Erythroblast (primary cell): ENCODE measurements at regions not wholly inside any gene's neighbourhood (a gene's known extent, or its start where the extent isn't known, plus 50 kb on each side); places are given as distances from the start of the nearest gene placed in this dataset.

Experiments
- DNase-seq, 2 experiments: peaks; one replicate each; lab custom pipeline; 2025; lab: John Stamatoyannopoulos, UW
- GATA1 ChIP-seq: IDR thresholded peaks from 2 replicates; pipeline ENCODE4 v1.6.1; 2011; ENCODE audit warnings: low read depth, mild to moderate bottlenecking, control low read depth, low read length, moderate library complexity
- POLR2A ChIP-seq: IDR thresholded peaks from 2 replicates; pipeline ENCODE4 v1.6.1; 2011; ENCODE audit warnings: mild to moderate bottlenecking, low read length

DNA sequence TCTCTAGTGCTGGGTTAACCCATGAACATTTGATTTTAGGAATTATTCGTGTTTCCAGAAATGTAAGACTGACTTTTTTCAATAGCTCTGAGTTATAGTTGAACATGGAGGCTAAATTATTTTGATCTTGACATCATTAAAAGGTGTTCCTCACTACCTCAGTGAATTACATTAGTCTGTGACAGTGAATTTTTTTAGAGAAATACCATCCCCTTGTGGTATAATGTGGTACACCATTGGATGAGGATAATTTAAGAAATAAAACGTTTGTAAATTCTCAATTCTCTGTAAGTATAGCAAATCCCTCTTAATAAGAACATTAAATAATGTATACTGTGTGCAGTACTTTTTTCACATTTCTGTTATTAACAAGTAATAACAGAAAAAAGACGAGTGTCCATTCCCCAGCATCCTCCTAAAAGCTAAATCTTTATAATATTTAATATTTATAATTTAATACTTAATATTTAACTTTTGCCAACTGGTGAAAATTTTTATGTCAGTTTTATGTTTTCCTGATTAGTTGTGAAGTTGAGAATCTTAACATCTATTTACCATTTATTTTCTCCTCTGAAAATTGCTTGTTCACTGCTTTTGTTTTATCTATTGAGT, 70.3 kb upstream of the CWC22 start:
- TF ChIP-seq GATA1, result no peak
- TF ChIP-seq POLR2A, result no peak
- DNase-seq, result peak in 1 of 2 experiments; percentile 17

DNA sequence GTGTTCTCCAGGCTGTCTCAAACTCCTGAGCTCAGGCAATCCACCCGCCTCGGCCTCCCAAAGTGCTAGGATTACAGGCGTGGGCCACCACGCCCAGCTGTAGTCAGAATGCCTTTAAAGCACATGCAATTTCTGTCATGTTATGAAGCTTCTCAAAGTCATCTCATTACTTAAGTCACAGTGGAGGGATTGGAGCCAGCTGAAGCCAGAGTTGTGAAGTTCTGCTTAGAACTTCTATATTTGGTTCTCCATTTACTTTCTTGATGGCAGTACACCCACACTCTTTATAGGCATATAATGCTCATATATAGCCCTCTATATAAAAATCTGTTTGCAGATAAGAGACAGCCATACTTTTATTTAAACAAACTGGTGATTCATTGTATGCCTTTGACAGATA, 68.8 kb upstream of the CWC22 start:
- TF ChIP-seq GATA1, result no peak
- no peak for TF ChIP-seq POLR2A
- no peak for DNase-seq

DNA sequence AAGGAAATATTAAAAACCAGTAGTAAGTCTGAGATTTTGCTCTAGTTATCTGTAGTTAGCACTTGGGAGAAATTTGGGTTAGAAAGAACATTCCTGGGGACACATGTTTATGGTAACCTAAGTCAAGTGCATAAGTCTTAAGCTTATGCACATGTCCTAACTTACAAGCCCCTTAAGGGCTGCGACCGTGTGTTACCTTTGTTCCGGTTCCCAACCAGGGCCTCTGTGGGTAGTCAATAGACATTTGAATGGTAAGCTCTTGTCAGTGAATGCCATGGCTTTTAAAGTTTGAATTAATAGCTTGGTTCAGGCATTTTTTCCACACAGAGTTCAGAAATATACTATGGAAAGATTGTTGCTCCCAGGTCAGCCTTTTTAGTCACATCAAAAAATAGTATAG, 64.7 kb upstream of the CWC22 start:
- TF ChIP-seq POLR2A (no peak), GATA1 (no peak)
- DNase-seq, result no peak

DNA sequence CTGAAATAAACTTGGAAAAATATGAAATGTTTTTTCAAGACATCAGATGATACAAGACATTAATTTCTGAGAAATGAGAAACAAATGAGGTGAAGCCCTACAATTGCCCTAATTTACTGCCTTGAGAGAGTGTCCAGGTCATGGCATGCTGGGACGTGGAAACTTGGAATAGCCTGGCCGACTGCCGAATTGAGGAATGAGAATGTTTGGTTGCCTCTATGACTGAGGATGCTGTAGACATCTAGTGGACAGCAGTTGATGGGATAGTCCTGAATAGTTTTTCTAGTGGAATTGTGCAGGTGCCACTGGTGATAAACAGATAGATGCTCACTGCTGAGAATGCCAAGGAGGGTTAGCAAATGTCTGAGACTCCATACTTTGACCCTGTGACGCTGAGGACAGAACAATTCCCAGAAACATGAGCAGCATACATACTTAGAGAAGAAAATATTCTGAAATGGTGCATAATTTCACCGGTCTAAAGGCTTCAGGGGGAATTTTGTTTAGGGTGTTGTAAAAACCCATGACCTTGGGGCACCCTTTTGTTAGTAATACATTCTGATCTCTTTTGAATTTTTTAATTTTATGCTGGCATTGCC, 56.5 kb upstream of the CWC22 start:
- TF ChIP-seq GATA1, result no peak

DNA sequence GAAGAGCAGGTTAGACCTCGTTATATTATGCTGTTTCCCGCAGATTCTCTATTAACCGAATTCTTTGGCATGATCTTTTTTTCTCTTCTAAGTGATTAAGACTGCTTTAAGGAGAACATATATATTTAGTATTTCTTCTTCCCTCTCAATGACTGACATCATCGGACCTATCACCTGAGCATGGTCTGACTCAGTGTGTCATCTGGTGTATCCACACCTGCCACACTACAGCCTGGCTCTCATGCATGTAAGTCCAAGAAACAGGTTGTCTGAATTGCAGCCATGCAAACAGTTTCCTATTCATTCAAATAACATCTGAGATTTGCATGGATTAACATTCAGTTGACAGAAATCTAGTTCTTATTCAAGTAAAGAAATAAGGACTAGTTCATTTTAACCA, 55.1 kb upstream of the CWC22 start:
- no peak for TF ChIP-seq GATA1
- no peak for TF ChIP-seq POLR2A
- DNase-seq, result no peak

More for the DNA sequence above, 56.5 kb upstream of the CWC22 start:
- DNase-seq, result no peak

DNA sequence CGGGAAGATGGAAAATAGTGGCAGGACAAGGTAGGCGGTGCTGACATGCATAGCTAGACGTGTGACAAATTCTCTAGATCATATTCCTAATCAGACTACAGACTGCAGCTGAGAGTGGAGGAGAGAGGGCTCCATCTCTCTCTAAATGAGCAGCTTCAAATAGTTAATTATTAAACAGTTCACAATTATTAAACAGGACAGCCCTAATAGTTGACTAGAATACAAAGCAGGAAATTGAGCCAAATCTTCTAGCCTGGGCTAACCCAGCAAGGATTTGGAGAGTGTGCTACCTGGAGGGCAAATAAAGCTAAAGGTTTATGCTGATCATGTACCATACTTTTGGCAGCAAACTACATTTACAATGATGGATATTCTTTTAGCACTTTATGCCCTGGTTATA, 54.4 kb upstream of the CWC22 start:
- no peak for TF ChIP-seq POLR2A
- no peak for TF ChIP-seq GATA1
- DNase-seq, result no peak

DNA sequence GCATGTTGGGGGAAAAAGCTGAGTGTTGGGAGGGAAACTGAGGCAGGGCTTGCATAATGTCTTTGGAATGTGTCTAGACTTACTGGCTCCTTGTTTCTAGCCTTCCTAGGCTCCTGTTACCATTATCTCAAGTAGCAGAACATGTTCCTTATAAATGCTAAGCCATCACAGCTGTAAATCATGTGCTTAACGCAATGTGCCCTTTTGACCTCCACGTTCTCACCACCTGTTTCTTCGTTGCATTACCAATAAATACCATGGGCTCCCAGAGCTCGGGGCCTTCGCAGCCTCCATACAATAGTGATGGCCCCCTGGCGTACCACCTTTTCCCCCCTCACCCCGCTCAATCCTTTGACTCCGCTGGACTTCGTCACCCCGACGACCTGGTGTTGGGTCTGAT, 54.0 kb upstream of the CWC22 start:
- no peak for DNase-seq
- TF ChIP-seq POLR2A, result no peak
- no peak for TF ChIP-seq GATA1

DNA sequence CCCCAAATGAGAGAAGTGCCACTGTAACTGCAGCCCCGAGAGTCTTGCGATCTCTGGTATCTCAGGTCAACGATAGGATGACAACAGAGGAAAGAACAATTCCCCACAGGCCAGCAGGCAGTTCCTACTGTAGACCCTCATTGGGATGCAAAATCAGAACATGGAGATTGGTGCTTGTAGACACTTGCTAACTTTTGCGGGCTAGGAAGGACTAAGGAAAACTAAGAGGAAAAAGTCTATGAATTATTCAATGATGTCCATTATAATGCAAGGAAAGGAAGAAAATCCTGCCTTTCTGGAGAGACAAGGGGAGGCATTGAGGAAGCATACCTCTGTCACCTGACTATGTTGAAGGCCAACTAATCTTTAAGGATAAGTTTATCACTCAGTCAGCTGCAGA, 51.9 kb upstream of the CWC22 start:
- TF ChIP-seq GATA1 (no peak), POLR2A (no peak)
- DNase-seq, result no peak

DNA sequence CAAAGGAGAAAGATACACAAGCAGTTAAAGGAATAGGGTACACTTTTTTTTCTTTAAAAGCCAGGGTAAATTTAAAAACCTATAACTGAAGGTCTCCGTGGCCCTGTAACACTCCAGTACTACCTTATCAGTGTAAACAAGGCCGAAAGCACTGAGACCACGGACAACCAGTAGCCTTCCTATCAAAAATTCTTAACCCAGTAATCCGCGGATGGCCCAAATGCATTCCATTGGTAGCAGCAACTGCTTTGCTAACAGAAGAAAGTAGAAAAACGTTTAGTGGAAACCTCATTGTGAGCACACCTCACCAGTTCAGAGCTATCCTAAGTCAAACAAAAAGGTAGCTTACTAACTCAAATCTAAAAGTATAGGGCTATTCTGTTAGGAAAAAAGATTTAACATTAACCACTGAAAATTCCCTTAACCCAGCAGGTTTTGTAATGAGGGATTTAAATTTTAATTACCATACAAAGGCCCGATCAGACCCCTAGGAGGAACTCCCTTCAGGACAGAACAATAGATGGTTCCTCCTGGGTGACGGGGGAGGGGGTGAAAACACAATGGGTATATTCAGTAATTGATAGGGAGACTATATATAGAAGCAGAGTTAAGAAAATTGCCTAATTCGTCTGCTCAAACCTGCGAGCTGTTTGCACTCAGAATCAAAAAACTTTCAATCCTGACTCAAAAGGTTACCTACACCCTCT, 50.8 kb upstream of the CWC22 start:
- no peak for DNase-seq
- no peak for TF ChIP-seq POLR2A
- TF ChIP-seq GATA1, result no peak
